ENCODE measurements at regions not wholly inside any gene's neighbourhood (a gene's known extent, or its start where the extent isn't known, plus 50 kb on each side); places are given as distances from the start of the nearest gene placed in this dataset.

GRCh38 chr2:117714745-117715417 lies 99.6 kb upstream of the DDX18 start:
- no peaks in the 10 kb centered on the region for H3K36me3 Mint-ChIP-seq (ENCODE audit: low read depth)
- no peak for DNase-seq (ENCODE audit: low read depth, low spot score)
- no peaks in the 10 kb centered on the region for H3K9me3 Mint-ChIP-seq
- no peaks in the 10 kb centered on the region for H3K4me1 Mint-ChIP-seq
- no peak for TF ChIP-seq CTCF (conservative IDR thresholded peaks at IDR 0.05)
- H3K27me3 Mint-ChIP-seq (ENCODE audit: low read depth): no peaks in the 10 kb centered on the region
- H3K4me3 Mint-ChIP-seq: no peak overlapping the region
- no peak overlapping the region for H3K27ac Mint-ChIP-seq (ENCODE audit: unreplicated experiment)

- DNase-seq (ENCODE audit: low read depth, low spot score): no peak
- Mint-ChIP-seq H3K4me1 (no peaks in the 10 kb centered on the region), H3K27ac (ENCODE audit: unreplicated experiment) (no peak overlapping the region), H3K27me3 (ENCODE audit: low read depth) (no peaks in the 10 kb centered on the region), H3K4me3 (no peak overlapping the region), H3K36me3 (ENCODE audit: low read depth) (no peaks in the 10 kb centered on the region), H3K9me3 (no peaks in the 10 kb centered on the region)
- no peak for TF ChIP-seq CTCF (conservative IDR thresholded peaks at IDR 0.05)
Observed at GRCh38 chr2:117716505-117716904, 98.0 kb upstream of the DDX18 start.

- no peak for DNase-seq (ENCODE audit: low read depth, low spot score)
- Mint-ChIP-seq H3K27me3 (ENCODE audit: low read depth) (no peaks in the 10 kb centered on the region), H3K9me3 (peaks cover 3% of the 10 kb centered on the region), H3K4me1 (no peaks in the 10 kb centered on the region), H3K27ac (ENCODE audit: unreplicated experiment) (no peak overlapping the region), H3K4me3 (no peak overlapping the region), H3K36me3 (ENCODE audit: low read depth) (no peaks in the 10 kb centered on the region)
- no peak for TF ChIP-seq CTCF (conservative IDR thresholded peaks at IDR 0.05)
Observed at GRCh38 chr2:117717072-117717471, 97.4 kb upstream of the DDX18 start.

- no peak for TF ChIP-seq CTCF (conservative IDR thresholded peaks at IDR 0.05)
- H3K36me3 Mint-ChIP-seq (ENCODE audit: low read depth): no peaks in the 10 kb centered on the region
- DNase-seq (ENCODE audit: low read depth, low spot score): no peak
- H3K9me3 Mint-ChIP-seq: peaks cover 5% of the 10 kb centered on the region
- no peak overlapping the region for H3K4me3 Mint-ChIP-seq
- H3K27me3 Mint-ChIP-seq (ENCODE audit: low read depth): no peaks in the 10 kb centered on the region
- H3K4me1 Mint-ChIP-seq: no peaks in the 10 kb centered on the region
- no peak overlapping the region for H3K27ac Mint-ChIP-seq (ENCODE audit: unreplicated experiment)
Observed at GRCh38 chr2:117718048-117718447, 96.4 kb upstream of the DDX18 start.

- Mint-ChIP-seq H3K36me3 (ENCODE audit: low read depth) (no peaks in the 10 kb centered on the region), H3K27ac (ENCODE audit: unreplicated experiment) (no peak overlapping the region), H3K27me3 (ENCODE audit: low read depth) (peaks cover 2% of the 10 kb centered on the region), H3K4me1 (no peaks in the 10 kb centered on the region), H3K4me3 (no peak overlapping the region), H3K9me3 (peaks cover 5% of the 10 kb centered on the region)
- DNase-seq (ENCODE audit: low read depth, low spot score): no peak
- TF ChIP-seq CTCF (conservative IDR thresholded peaks at IDR 0.05): no peak
Observed at GRCh38 chr2:117720765-117721164, 93.7 kb upstream of the DDX18 start.
